ENCODE measurements at regions not wholly inside any gene's neighbourhood (a gene's known extent, or its start where the extent isn't known, plus 50 kb on each side); places are given as distances from the start of the nearest gene placed in this dataset.

DNA sequence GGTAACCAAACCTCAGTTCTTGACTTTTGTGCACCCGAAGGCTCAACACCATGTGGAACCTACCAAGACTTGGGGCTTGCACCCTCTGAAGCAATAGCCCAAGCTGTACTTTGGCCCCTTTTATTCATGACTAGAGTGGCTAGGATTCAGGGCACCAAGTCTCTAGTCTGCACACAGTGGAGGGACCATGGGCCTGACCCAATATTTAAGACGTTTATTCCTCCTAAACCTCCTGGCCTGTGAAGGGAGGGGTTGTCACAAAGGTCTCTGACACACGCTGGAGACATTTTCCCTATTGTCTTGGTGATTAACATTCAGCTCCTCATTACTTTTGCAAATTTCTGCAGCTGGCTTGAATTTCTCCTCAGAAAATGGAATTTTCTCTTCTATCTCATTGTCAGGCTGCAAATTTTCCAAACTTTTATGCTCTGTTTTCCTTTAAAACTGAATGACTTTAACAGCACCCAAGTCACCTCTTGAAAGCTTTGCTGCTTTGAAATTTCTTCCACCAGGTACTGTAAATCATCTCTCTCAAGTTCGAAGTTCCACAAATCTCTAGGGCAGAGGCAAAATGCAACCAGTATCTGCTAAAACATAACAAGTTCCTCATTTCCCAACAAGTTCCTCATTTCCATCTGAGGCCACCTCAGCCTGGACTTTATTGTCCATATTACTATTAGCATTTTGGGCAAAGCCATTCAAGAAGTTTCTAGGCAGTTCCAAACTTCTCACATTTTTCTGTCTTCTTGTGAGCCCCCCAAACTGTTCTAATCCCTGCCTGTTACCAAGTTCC lies 481.4 kb upstream of the BTBD3 start:
- DNase-seq (ENCODE audit: low read depth) = no peak
- TF ChIP-seq, protein P1, sequence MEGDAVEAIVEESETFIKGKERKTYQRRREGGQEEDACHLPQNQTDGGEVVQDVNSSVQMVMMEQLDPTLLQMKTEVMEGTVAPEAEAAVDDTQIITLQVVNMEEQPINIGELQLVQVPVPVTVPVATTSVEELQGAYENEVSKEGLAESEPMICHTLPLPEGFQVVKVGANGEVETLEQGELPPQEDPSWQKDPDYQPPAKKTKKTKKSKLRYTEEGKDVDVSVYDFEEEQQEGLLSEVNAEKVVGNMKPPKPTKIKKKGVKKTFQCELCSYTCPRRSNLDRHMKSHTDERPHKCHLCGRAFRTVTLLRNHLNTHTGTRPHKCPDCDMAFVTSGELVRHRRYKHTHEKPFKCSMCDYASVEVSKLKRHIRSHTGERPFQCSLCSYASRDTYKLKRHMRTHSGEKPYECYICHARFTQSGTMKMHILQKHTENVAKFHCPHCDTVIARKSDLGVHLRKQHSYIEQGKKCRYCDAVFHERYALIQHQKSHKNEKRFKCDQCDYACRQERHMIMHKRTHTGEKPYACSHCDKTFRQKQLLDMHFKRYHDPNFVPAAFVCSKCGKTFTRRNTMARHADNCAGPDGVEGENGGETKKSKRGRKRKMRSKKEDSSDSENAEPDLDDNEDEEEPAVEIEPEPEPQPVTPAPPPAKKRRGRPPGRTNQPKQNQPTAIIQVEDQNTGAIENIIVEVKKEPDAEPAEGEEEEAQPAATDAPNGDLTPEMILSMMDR (IDR thresholded peaks at IDR 0.05; ENCODE audit: control insufficient read depth, extremely low read depth, insufficient read depth) = no peak
- no peak overlapping the region for H3K4me3 ChIP-seq (ENCODE audit: low read depth, low read length)

DNA sequence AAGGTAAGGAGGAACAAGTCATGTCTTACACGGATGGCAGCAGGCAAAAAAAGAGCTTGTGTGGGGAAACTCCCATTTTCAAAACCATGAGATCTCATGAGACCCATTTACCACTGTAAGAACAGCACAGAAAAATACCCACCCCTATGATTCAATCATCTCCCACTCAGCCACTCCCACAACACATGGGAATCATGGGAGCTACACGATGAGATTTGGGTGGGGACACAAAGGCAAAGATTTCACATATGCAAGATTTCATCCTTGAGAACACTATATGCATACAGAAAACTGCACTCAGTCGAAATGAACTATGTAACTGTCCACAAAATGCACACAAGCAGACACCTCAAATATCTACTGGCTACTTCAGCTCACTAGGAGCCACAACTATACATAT lies 480.6 kb upstream of the BTBD3 start:
- no peak for DNase-seq (ENCODE audit: low read depth)
- TF ChIP-seq, protein P1 (IDR thresholded peaks at IDR 0.05; ENCODE audit: control insufficient read depth, extremely low read depth, insufficient read depth) = no peak
- H3K4me3 ChIP-seq (ENCODE audit: low read depth, low read length) = no peak overlapping the region

DNA sequence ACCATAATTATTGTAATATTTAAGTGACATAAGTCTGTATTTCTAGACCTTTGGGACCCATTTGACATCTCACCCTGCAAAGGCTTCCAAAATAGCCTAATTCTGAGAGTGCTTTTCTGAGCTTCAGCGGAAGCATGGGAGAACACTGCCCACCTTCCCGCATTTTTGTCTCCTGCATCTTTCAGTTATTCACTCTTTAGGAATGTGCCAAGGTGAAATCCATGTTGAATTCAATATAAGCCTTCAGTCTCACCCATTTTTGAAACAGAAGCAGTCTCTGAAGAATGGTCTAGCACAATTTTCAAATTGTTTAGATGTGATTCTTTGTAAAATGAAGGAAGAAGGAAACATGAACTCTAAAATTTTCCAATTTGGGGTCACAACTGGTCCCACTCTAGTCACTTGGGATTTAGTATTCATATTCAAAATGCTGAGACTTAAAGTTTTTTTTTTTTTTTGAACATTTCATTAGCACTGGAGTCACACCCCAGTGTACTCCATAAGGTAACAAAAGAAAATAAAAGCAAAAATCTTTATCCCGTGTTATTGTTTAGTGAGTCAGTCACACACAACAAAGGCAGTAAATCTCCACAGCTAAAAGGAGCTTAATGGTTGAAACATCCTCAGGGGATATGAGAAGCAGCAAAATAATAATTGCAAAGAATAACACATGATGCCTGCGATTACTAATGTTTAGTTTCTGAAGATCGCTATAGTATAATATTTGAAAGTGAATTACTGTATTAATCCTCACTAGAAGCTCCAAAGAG lies 479.9 kb upstream of the BTBD3 start:
- H3K4me3 ChIP-seq (ENCODE audit: low read depth, low read length) = no peak overlapping the region
- TF ChIP-seq, protein P1 (IDR thresholded peaks at IDR 0.05; ENCODE audit: control insufficient read depth, extremely low read depth, insufficient read depth) = no peak

DNA sequence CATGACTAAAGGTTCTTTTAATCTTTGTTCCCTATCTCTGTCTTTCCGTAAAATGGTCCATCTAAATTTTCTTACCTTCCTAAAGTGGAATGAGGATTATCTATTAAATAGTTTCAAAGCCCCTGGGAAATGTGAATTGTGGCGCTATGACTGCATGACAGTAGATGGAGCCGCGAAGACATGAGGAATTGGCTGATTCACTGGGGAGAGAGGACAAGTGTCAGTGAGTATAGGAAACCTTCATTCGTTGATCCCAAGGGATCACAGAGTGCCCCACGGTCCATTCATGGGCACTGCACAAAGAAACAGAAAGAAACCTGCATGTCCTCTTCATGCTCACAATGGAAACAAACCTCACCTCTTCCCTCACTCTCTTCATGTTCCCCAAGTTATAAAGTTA lies 479.3 kb upstream of the BTBD3 start:
- TF ChIP-seq, protein P1 (IDR thresholded peaks at IDR 0.05; ENCODE audit: control insufficient read depth, extremely low read depth, insufficient read depth) = peak; percentile 29; the same call in 1 of the 2 replicates
- H3K4me3 ChIP-seq (ENCODE audit: low read depth, low read length) = no peak overlapping the region
- no peak for DNase-seq (ENCODE audit: low read depth)

More for the DNA sequence above, 479.9 kb upstream of the BTBD3 start:
- DNase-seq (ENCODE audit: low read depth) = no peak

DNA sequence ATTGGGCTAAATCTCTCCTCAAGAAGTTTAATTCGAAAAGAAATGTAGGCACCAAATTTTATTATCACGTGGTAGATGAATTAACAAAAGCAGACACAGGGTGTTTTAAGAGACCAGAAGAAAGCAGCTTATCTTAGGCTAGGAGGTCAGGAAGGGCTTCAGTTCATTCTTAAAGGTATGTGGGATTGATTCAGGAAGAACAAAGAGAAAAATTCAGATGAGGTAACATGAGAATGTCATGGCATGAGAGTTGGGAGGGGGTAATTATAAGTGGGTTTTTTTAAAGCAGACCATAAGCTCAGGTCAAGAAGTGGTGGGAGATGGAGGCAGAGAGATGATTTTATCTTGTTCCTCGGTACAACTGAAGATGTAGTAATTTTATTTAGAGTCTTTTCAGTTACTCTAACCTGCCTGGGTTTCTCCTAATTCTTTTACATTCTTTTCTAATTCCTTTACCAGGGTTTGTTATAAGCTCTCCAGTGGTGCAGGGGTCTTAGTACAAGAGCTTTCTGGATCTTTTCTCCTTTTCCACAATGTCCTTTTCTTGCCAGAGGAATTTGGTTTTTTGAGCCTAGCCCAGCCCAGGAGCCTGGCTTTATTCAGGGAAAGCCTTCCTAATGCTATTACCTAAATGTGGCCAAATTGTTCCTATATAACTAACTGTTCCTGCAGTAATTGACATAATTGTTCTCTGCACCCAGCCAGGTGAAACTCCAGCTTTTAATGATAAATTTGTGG lies 474.1 kb upstream of the BTBD3 start:
- no peak overlapping the region for H3K4me3 ChIP-seq (ENCODE audit: low read depth, low read length)
- no peak for DNase-seq (ENCODE audit: low read depth)
- TF ChIP-seq, protein P1 (IDR thresholded peaks at IDR 0.05; ENCODE audit: control insufficient read depth, extremely low read depth, insufficient read depth) = no peak

DNA sequence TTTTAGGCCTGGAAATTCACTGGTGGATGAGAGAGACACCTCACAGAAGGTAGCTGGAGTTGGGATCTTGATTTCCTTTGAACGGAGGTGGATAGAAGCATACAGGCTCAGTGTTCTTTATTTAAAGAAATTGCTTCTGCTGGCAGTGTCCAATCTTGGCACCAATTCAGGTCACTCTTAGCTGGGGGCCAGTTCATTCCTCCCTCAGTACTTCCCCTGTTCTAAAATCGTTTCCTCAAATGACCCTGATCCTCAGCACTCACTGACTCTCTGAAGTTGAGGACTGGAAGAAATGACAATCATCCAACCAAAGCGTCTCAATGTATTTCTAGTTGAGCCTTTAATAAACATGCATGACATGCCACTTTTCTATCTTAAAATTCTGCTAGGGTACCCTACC lies 472.5 kb upstream of the BTBD3 start:
- DNase-seq (ENCODE audit: low read depth) = no peak
- no peak overlapping the region for H3K4me3 ChIP-seq (ENCODE audit: low read depth, low read length)
- TF ChIP-seq, protein P1 (IDR thresholded peaks at IDR 0.05; ENCODE audit: control insufficient read depth, extremely low read depth, insufficient read depth) = no peak

Data from LNCaP clone FGC (cell line).